Neural crest cell (in vitro differentiated cells): ENCODE measurements at regions not wholly inside any gene's neighbourhood (a gene's known extent, or its start where the extent isn't known, plus 50 kb on each side); places are given as distances from the start of the nearest gene placed in this dataset.

ENCODE experiments used
- DNase-seq: peaks from one replicate; pipeline ENCODE4 v3.0.0; 2021; ENCODE audit warnings: low read depth, mixed read lengths, low spot score
- H3K27ac Mint-ChIP-seq: one replicate; pipeline ENCODE4 v1.8.0; 2021; ENCODE audit warnings: mild to moderate bottlenecking, mixed read lengths; ENCODE audit not compliant: unreplicated experiment
- H3K27me3 Mint-ChIP-seq: 2 replicates; pipeline ENCODE4 v1.8.0; 2021; ENCODE audit warnings: low read depth, mild to moderate bottlenecking, mixed read lengths
- H3K36me3 Mint-ChIP-seq: 2 replicates; pipeline ENCODE4 v1.8.0; 2021; ENCODE audit warnings: low read depth, mild to moderate bottlenecking, mixed read lengths
- H3K4me1 Mint-ChIP-seq: 2 replicates; pipeline ENCODE4 v1.8.0; 2021; ENCODE audit warnings: mixed read lengths
- H3K4me3 Mint-ChIP-seq: one replicate; pipeline ENCODE4 v1.8.0; 2021; ENCODE audit warnings: mild to moderate bottlenecking, mixed read lengths
- H3K9me3 Mint-ChIP-seq: 2 replicates; pipeline ENCODE4 v1.8.0; 2021; ENCODE audit warnings: mixed read lengths
- TF ChIP-seq, protein P1 (sequence below): fragments of 200-600 bp; sonication (generic); conservative IDR thresholded peaks from 2 replicates; pipeline ENCODE4 v1.5.0; 2021; ENCODE audit warnings: antibody characterized with exemption, mild to moderate bottlenecking

DNA sequence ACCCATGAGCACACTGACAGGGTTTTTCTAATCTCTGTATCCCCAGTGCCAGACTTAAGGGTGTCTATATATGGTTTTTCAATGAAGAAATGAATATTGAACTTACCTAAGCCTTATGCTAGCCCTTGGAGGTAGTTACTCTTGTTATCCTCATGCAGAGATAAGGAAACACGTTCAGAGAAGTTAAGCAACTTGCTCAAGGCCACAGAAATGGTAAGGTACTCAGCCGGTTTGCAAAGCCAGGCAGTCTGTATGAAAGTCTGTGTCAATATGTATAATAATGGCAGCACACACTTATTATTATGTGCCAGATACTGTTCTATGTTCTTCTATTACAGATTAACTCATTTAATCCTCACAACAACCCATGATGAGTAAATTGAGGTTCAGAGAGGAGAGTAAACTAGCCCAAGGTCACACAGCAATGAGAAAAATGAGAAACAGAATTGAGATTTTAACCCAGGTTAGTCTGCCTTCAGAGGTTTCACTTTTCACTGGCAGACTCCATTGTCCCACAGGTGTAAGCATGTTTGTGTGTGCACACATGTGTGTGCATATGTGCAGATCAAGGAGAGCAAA lies 54.6 kb upstream of the CSF3R start:
- Mint-ChIP-seq H3K4me3 (no peak overlapping the region), H3K27ac (no peak overlapping the region), H3K27me3 (peaks cover 41% of the 10 kb centered on the region), H3K4me1 (no peaks in the 10 kb centered on the region), H3K9me3 (no peaks in the 10 kb centered on the region), H3K36me3 (no peaks in the 10 kb centered on the region)
- DNase-seq: no peak
- TF ChIP-seq, protein P1, sequence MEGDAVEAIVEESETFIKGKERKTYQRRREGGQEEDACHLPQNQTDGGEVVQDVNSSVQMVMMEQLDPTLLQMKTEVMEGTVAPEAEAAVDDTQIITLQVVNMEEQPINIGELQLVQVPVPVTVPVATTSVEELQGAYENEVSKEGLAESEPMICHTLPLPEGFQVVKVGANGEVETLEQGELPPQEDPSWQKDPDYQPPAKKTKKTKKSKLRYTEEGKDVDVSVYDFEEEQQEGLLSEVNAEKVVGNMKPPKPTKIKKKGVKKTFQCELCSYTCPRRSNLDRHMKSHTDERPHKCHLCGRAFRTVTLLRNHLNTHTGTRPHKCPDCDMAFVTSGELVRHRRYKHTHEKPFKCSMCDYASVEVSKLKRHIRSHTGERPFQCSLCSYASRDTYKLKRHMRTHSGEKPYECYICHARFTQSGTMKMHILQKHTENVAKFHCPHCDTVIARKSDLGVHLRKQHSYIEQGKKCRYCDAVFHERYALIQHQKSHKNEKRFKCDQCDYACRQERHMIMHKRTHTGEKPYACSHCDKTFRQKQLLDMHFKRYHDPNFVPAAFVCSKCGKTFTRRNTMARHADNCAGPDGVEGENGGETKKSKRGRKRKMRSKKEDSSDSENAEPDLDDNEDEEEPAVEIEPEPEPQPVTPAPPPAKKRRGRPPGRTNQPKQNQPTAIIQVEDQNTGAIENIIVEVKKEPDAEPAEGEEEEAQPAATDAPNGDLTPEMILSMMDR: no peak

DNA sequence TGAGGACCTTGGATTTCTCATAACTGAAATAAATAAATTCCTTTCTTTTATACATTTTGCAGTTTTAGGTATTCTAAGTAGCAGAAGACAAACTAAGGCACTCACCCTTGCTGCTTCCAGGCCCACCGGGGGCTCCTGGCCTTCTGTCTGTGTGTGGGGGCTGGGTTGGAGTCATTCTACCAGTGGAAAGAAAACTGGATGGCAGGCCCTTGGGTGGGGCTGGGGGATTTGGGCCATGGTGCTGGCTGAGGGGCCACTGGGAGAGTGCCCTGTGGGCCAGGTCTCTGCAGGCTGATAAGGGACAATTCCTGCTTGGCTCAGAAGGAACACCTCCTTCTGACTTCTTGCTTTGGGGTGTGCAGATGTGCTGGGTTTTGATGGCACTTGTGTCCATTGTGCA lies 54.0 kb upstream of the CSF3R start:
- TF ChIP-seq, protein P1: no peak
- no peaks in the 10 kb centered on the region for H3K36me3 Mint-ChIP-seq
- H3K27me3 Mint-ChIP-seq: peaks cover 45% of the 10 kb centered on the region
- no peaks in the 10 kb centered on the region for H3K4me1 Mint-ChIP-seq
- H3K27ac Mint-ChIP-seq: no peak overlapping the region
- no peaks in the 10 kb centered on the region for H3K9me3 Mint-ChIP-seq
- DNase-seq: no peak
- H3K4me3 Mint-ChIP-seq: no peak overlapping the region

DNA sequence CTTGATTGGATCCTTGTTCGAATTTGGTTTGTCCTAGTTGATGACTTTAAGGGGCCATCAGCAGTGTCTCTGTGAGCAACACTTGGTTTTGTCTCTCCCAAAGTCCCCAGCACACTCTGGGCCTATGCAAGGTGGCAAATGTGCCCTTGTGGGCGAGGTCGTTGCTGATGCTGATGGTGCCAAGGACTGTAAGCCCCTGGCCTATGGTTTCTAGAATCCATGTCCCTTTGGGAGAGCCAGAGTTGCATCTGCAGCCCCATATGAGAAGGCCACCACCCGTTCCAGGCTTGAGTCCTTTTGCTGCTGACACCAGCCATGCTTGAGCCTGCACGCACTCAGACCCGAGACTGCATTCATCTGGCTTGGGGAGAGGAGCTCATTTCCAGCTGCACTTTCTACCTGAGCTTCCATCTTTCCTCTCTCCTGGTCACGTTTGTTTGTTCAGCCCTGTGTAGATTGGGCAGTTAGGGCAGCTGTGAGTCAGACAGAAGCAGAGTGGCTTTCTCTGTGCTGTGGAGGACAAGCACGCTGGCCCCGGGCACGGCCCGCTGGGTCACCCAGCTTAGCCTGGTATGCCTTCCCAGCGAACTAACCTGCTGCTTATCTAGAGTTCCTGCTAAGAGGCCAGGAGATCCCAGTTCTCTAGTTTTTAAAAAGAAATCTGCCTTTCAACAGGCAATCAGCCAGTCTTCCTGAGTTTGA lies 52.1 kb upstream of the CSF3R start:
- TF ChIP-seq, protein P1: no peak
- Mint-ChIP-seq H3K27ac (no peak overlapping the region), H3K27me3 (peaks cover 45% of the 10 kb centered on the region), H3K9me3 (no peaks in the 10 kb centered on the region), H3K4me3 (no peak overlapping the region), H3K36me3 (no peaks in the 10 kb centered on the region), H3K4me1 (no peaks in the 10 kb centered on the region)
- no peak for DNase-seq

DNA sequence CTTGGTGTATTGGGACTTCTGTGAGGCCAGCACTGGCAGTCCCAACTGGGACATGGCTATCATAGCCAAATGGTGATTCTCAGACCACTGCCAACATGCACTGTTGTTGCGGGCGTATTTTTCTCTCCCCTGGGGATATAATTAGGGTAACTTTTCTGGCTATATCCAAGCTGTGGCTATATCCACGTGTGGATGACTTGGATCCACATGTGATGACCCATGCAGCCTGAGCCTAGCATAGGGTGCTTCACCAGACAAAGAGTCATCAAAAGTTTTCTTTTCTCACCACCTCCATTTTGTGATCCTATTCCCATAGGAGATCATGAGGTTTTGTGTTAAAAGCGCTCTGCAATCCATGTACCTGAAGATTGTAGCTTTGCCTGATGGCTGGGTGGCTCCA lies 51.2 kb upstream of the CSF3R start:
- Mint-ChIP-seq H3K9me3 (no peaks in the 10 kb centered on the region), H3K27ac (no peak overlapping the region), H3K4me3 (no peak overlapping the region), H3K4me1 (no peaks in the 10 kb centered on the region), H3K36me3 (no peaks in the 10 kb centered on the region), H3K27me3 (peaks cover 47% of the 10 kb centered on the region)
- TF ChIP-seq, protein P1: no peak
- no peak for DNase-seq

DNA sequence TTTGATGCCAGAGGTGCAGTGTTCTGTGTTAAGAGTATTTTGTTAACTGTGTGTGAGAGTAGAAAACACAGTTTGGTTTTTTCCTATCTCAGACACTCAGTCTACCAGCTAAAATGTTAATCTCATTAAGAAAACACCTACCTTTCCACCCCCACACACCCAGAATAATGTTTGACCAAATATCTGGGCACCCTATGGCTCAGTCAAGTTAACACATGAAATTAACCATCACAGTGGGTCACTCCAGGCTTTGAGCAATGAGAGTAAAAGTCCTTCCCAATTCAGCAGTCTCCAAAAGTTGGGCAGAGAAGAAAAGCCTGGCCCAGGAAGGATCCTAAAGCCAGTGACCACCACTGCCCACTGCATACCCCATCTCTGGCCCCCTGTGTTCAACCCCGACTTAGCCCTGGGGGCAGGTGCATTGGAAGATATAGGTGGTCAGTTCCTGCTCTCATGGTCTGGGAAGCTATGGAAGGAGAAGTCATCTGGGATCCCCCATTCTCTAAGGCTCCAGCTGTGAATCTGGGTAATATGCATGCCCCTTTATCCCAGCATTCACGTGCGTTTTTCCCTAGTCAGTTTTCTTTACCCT lies 50.2 kb upstream of the CSF3R start:
- DNase-seq: no peak
- H3K4me1 Mint-ChIP-seq: peaks cover 1% of the 10 kb centered on the region
- no peak overlapping the region for H3K4me3 Mint-ChIP-seq
- H3K27me3 Mint-ChIP-seq: peaks cover 44% of the 10 kb centered on the region
- H3K9me3 Mint-ChIP-seq: no peaks in the 10 kb centered on the region
- H3K27ac Mint-ChIP-seq: no peak overlapping the region
- TF ChIP-seq, protein P1: no peak
- no peaks in the 10 kb centered on the region for H3K36me3 Mint-ChIP-seq
